Neural cell (in vitro differentiated cells): ENCODE measurements at regions not wholly inside any gene's neighbourhood (a gene's known extent, or its start where the extent isn't known, plus 50 kb on each side); places are given as distances from the start of the nearest gene placed in this dataset.

ENCODE experiments used
- CTCF ChIP-seq: fragments of 450-650 bp; IDR thresholded peaks from 2 replicates; pipeline ENCODE4 v1.5.1; 2014; ENCODE audit warnings: antibody characterized with exemption, mild to moderate bottlenecking, moderate library complexity; ENCODE audit not compliant: poor library complexity, severe bottlenecking
- EP300 ChIP-seq: fragments of 450-650 bp; conservative IDR thresholded peaks from 2 replicates; pipeline ENCODE4 v1.6.1; 2014; ENCODE audit warnings: antibody characterized with exemption, mild to moderate bottlenecking, moderate library complexity; ENCODE audit not compliant: poor library complexity, severe bottlenecking
- MXI1 ChIP-seq: fragments of 450-650 bp; conservative IDR thresholded peaks from 2 replicates; pipeline ENCODE4 v1.6.1; 2014; ENCODE audit warnings: antibody characterized with exemption, mild to moderate bottlenecking; ENCODE audit not compliant: poor library complexity, severe bottlenecking
- POLR2AphosphoS5 ChIP-seq: IDR thresholded peaks from 2 replicates; pipeline ENCODE4 v1.6.1; 2012

- TF ChIP-seq CTCF (no peak), MXI1 (no peak), POLR2AphosphoS5 (no peak), EP300 (no peak)
Observed at GRCh38 chr6:84599991-84600390, 164.4 kb downstream of the TBX18 start.
